Left ventricle myocardium inferior (tissue), 1 donor: ENCODE measurements at regions not wholly inside any gene's neighbourhood (a gene's known extent, or its start where the extent isn't known, plus 50 kb on each side); places are given as distances from the start of the nearest gene placed in this dataset.

Experiments used
- DNase-seq: peaks from one replicate; pipeline ENCODE4 v3.0.0-alpha.2; 2020
- H3K27ac ChIP-seq: fragments of 200-600 bp; replicated peaks from 2 replicates; pipeline ENCODE4 v1.8.0; 2021
- H3K27me3 ChIP-seq: fragments of 200-600 bp; 2 replicates; pipeline ENCODE4 v1.8.0; 2021; ENCODE audit warnings: low read depth
- H3K36me3 ChIP-seq: fragments of 200-600 bp; 2 replicates; pipeline ENCODE4 v1.8.0; 2021
- H3K4me1 ChIP-seq: fragments of 200-600 bp; 2 replicates; pipeline ENCODE4 v1.8.0; 2021
- H3K4me3 ChIP-seq: fragments of 200-600 bp; 2 replicates; pipeline ENCODE4 v1.8.0; 2021; ENCODE audit warnings: mild to moderate bottlenecking, moderate library complexity
- H3K9me3 ChIP-seq: fragments of 200-600 bp; replicated peaks from 2 replicates; pipeline ENCODE4 v1.8.0; 2021
- intact Hi-C: fragments of 100-400 bp; cut with micrococcal nuclease; formaldehyde crosslinking; loops from one replicate; pipeline ENCODE4 v1.11.0; 2022
- TF ChIP-seq, protein P1 (sequence below): fragments of 200-600 bp; IDR thresholded peaks from 2 replicates; pipeline ENCODE4 v1.8.0; 2021; ENCODE audit warnings: antibody characterized with exemption, mild to moderate bottlenecking, borderline replicate concordance
- donor health status: DM: no; HTN: yes; CAD: no; lungs with severe emphysema.

- TF ChIP-seq, protein P1, sequence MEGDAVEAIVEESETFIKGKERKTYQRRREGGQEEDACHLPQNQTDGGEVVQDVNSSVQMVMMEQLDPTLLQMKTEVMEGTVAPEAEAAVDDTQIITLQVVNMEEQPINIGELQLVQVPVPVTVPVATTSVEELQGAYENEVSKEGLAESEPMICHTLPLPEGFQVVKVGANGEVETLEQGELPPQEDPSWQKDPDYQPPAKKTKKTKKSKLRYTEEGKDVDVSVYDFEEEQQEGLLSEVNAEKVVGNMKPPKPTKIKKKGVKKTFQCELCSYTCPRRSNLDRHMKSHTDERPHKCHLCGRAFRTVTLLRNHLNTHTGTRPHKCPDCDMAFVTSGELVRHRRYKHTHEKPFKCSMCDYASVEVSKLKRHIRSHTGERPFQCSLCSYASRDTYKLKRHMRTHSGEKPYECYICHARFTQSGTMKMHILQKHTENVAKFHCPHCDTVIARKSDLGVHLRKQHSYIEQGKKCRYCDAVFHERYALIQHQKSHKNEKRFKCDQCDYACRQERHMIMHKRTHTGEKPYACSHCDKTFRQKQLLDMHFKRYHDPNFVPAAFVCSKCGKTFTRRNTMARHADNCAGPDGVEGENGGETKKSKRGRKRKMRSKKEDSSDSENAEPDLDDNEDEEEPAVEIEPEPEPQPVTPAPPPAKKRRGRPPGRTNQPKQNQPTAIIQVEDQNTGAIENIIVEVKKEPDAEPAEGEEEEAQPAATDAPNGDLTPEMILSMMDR = no peak
- no peak overlapping the region for H3K27ac ChIP-seq
- peaks cover 7% of the 10 kb centered on the region for H3K27me3 ChIP-seq
- intact Hi-C loops = no loop called here
- DNase-seq = no peak
- no peak overlapping the region for H3K4me3 ChIP-seq
- H3K4me1 ChIP-seq = no peaks in the 10 kb centered on the region
- H3K36me3 ChIP-seq = no peaks in the 10 kb centered on the region
- H3K9me3 ChIP-seq = no peaks in the 10 kb centered on the region
These were observed 252.1 kb upstream of the PEX5L start for GRCh38 chr3:180288816-180289215.

DNA sequence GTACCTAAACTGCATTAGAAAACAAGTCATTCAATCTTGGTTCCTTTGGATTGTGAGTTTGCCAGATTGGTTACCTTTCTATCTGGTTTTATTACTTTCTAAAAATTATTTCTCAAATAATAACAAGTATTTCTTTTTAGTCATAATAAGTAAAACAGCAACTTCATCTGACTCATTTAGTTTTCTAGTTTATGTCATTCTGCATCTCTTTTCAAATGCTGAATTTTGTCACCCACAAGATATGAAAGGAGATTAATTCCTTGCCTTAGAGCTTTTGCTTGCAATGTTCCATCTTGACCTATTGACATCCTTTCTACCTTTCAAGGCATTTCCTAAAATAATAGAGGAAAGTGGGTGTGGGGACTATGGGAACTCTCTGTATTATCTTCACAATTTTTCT is 253.6 kb upstream of the PEX5L start:
- H3K27me3 ChIP-seq = peaks cover 7% of the 10 kb centered on the region

GRCh38 chr3:180294282-180295027 is 257.7 kb upstream of the PEX5L start:
- H3K4me3 ChIP-seq = no peak overlapping the region
- H3K27ac ChIP-seq = no peak overlapping the region
- no peaks in the 10 kb centered on the region for H3K9me3 ChIP-seq
- intact Hi-C loops = no loop called here
- no peaks in the 10 kb centered on the region for H3K36me3 ChIP-seq
- H3K4me1 ChIP-seq = no peaks in the 10 kb centered on the region
- TF ChIP-seq, protein P1 = no peak
- H3K27me3 ChIP-seq = no peaks in the 10 kb centered on the region
- no peak for DNase-seq

More for the DNA sequence above, 253.6 kb upstream of the PEX5L start:
- Histone ChIP-seq H3K4me3 (no peak overlapping the region), H3K4me1 (no peaks in the 10 kb centered on the region), H3K9me3 (no peaks in the 10 kb centered on the region), H3K27ac (no peak overlapping the region), H3K36me3 (no peaks in the 10 kb centered on the region)
- intact Hi-C loops = no loop called here
- no peak for DNase-seq
- TF ChIP-seq, protein P1 = no peak

- TF ChIP-seq, protein P1 = no peak
- Histone ChIP-seq H3K4me3 (no peak overlapping the region), H3K4me1 (no peaks in the 10 kb centered on the region), H3K27ac (no peak overlapping the region), H3K9me3 (no peaks in the 10 kb centered on the region), H3K36me3 (no peaks in the 10 kb centered on the region), H3K27me3 (no peaks in the 10 kb centered on the region)
- no peak for DNase-seq
- intact Hi-C loops = no loop called here
These were observed 259.1 kb upstream of the PEX5L start for GRCh38 chr3:180295811-180296210.

- Histone ChIP-seq H3K27ac (no peak overlapping the region), H3K27me3 (no peaks in the 10 kb centered on the region), H3K4me3 (no peak overlapping the region), H3K9me3 (no peaks in the 10 kb centered on the region), H3K36me3 (no peaks in the 10 kb centered on the region), H3K4me1 (no peaks in the 10 kb centered on the region)
- no peak for DNase-seq
- intact Hi-C loops = no loop called here
- TF ChIP-seq, protein P1 = no peak
These were observed 260.2 kb upstream of the PEX5L start for GRCh38 chr3:180296971-180297370.
